ENCODE measurements at regions not wholly inside any gene's neighbourhood (a gene's known extent, or its start where the extent isn't known, plus 50 kb on each side); places are given as distances from the start of the nearest gene placed in this dataset.

GRCh38 chr9:86667307-86667706 lies 280.0 kb downstream of the GAS1 start:
- no peak for DNase-seq (ENCODE audit: low read depth in 1 of 2, low spot score in 2 of 2)
- Histone ChIP-seq H3K4me1 (replicated peaks) (no peaks in the 10 kb centered on the region), H3K4me3 (no peak overlapping the region), H3K9me3 (replicated peaks) (no peaks in the 10 kb centered on the region), H3K27me3 (replicated peaks) (peaks cover 4% of the 10 kb centered on the region), H3K36me3 (no peaks in the 10 kb centered on the region), H3K27ac (no peak overlapping the region)

GRCh38 chr9:86665416-86665815 lies 281.9 kb downstream of the GAS1 start:
- no peaks in the 10 kb centered on the region for H3K4me1 ChIP-seq (replicated peaks)
- peaks cover 2% of the 10 kb centered on the region for H3K27me3 ChIP-seq (replicated peaks)
- no peak for DNase-seq (ENCODE audit: low read depth in 1 of 2, low spot score in 2 of 2)
- H3K27ac ChIP-seq: no peak overlapping the region
- no peaks in the 10 kb centered on the region for H3K9me3 ChIP-seq (replicated peaks)
- H3K4me3 ChIP-seq: no peak overlapping the region
- no peaks in the 10 kb centered on the region for H3K36me3 ChIP-seq

- Histone ChIP-seq H3K4me1 (replicated peaks) (no peaks in the 10 kb centered on the region), H3K4me3 (no peak overlapping the region), H3K27ac (no peak overlapping the region), H3K9me3 (replicated peaks) (no peaks in the 10 kb centered on the region), H3K27me3 (replicated peaks) (no peaks in the 10 kb centered on the region; the same call in none of the 2 replicates), H3K36me3 (no peaks in the 10 kb centered on the region)
- DNase-seq (ENCODE audit: low read depth in 1 of 2, low spot score in 2 of 2): no peak
Measured at GRCh38 chr9:86664603-86665002, 282.7 kb downstream of the GAS1 start.

- Histone ChIP-seq H3K27ac (no peak overlapping the region), H3K4me1 (replicated peaks) (no peaks in the 10 kb centered on the region), H3K36me3 (no peaks in the 10 kb centered on the region), H3K27me3 (replicated peaks) (no peaks in the 10 kb centered on the region; the same call in none of the 2 replicates), H3K4me3 (no peak overlapping the region), H3K9me3 (replicated peaks) (no peaks in the 10 kb centered on the region)
- no peak for DNase-seq (ENCODE audit: low read depth in 1 of 2, low spot score in 2 of 2)
Measured at GRCh38 chr9:86663905-86664304, 283.4 kb downstream of the GAS1 start.

GRCh38 chr9:86662890-86663468 lies 284.3 kb downstream of the GAS1 start:
- no peak overlapping the region for H3K27ac ChIP-seq
- H3K4me1 ChIP-seq (replicated peaks): no peaks in the 10 kb centered on the region
- no peaks in the 10 kb centered on the region; the same call in none of the 2 replicates for H3K27me3 ChIP-seq (replicated peaks)
- H3K4me3 ChIP-seq: no peak overlapping the region
- no peaks in the 10 kb centered on the region for H3K36me3 ChIP-seq
- H3K9me3 ChIP-seq (replicated peaks): no peaks in the 10 kb centered on the region
- DNase-seq (ENCODE audit: low read depth in 1 of 2, low spot score in 2 of 2): no peak

- H3K36me3 ChIP-seq: no peaks in the 10 kb centered on the region
- no peaks in the 10 kb centered on the region for H3K4me1 ChIP-seq (replicated peaks)
- no peak for DNase-seq (ENCODE audit: low read depth in 1 of 2, low spot score in 2 of 2)
- no peaks in the 10 kb centered on the region for H3K9me3 ChIP-seq (replicated peaks)
- no peaks in the 10 kb centered on the region; the same call in none of the 2 replicates for H3K27me3 ChIP-seq (replicated peaks)
- no peak overlapping the region for H3K4me3 ChIP-seq
- no peak overlapping the region for H3K27ac ChIP-seq
Measured at GRCh38 chr9:86660146-86660943, 287.0 kb downstream of the GAS1 start.

GRCh38 chr9:86659413-86660046 lies 287.8 kb downstream of the GAS1 start:
- DNase-seq (ENCODE audit: low read depth in 1 of 2, low spot score in 2 of 2): no peak
- H3K27me3 ChIP-seq (replicated peaks): no peaks in the 10 kb centered on the region; the same call in none of the 2 replicates
- H3K9me3 ChIP-seq (replicated peaks): no peaks in the 10 kb centered on the region
- H3K4me1 ChIP-seq (replicated peaks): no peaks in the 10 kb centered on the region
- no peak overlapping the region for H3K27ac ChIP-seq
- H3K36me3 ChIP-seq: no peaks in the 10 kb centered on the region
- no peak overlapping the region for H3K4me3 ChIP-seq

- no peak overlapping the region for H3K27ac ChIP-seq
- H3K4me3 ChIP-seq: no peak overlapping the region
- H3K27me3 ChIP-seq (replicated peaks): no peaks in the 10 kb centered on the region
- H3K9me3 ChIP-seq (replicated peaks): no peaks in the 10 kb centered on the region
- H3K36me3 ChIP-seq: no peaks in the 10 kb centered on the region
- H3K4me1 ChIP-seq (replicated peaks): no peaks in the 10 kb centered on the region
- DNase-seq (ENCODE audit: low read depth in 1 of 2, low spot score in 2 of 2): no peak
Measured at GRCh38 chr9:86655147-86655546, 292.2 kb downstream of the GAS1 start.

GRCh38 chr9:86653466-86653865 lies 293.8 kb downstream of the GAS1 start:
- DNase-seq (ENCODE audit: low read depth in 1 of 2, low spot score in 2 of 2): no peak
- Histone ChIP-seq H3K9me3 (replicated peaks) (no peaks in the 10 kb centered on the region), H3K4me1 (replicated peaks) (no peaks in the 10 kb centered on the region), H3K27ac (no peak overlapping the region), H3K27me3 (replicated peaks) (no peaks in the 10 kb centered on the region), H3K36me3 (no peaks in the 10 kb centered on the region), H3K4me3 (no peak overlapping the region)

- no peaks in the 10 kb centered on the region for H3K4me1 ChIP-seq (replicated peaks)
- no peak overlapping the region for H3K4me3 ChIP-seq
- no peak overlapping the region for H3K27ac ChIP-seq
- H3K9me3 ChIP-seq (replicated peaks): no peaks in the 10 kb centered on the region
- no peaks in the 10 kb centered on the region for H3K27me3 ChIP-seq (replicated peaks)
- no peak for DNase-seq (ENCODE audit: low read depth in 1 of 2, low spot score in 2 of 2)
- no peaks in the 10 kb centered on the region for H3K36me3 ChIP-seq
Measured at GRCh38 chr9:86652736-86653135, 294.6 kb downstream of the GAS1 start.

- no peak for DNase-seq (ENCODE audit: low read depth in 1 of 2, low spot score in 2 of 2)
- Histone ChIP-seq H3K4me3 (no peak overlapping the region), H3K27ac (no peak overlapping the region), H3K9me3 (replicated peaks) (no peaks in the 10 kb centered on the region), H3K36me3 (no peaks in the 10 kb centered on the region), H3K4me1 (replicated peaks) (no peaks in the 10 kb centered on the region), H3K27me3 (replicated peaks) (no peaks in the 10 kb centered on the region)
Measured at GRCh38 chr9:86649913-86650312, 295.7 kb upstream of the TUT7 start.

GRCh38 chr9:86648828-86649170 lies 294.6 kb upstream of the TUT7 start:
- Histone ChIP-seq H3K27me3 (replicated peaks) (no peaks in the 10 kb centered on the region), H3K4me3 (no peak overlapping the region), H3K27ac (no peak overlapping the region), H3K36me3 (no peaks in the 10 kb centered on the region), H3K4me1 (replicated peaks) (no peaks in the 10 kb centered on the region), H3K9me3 (replicated peaks) (no peaks in the 10 kb centered on the region)
- DNase-seq (ENCODE audit: low read depth in 1 of 2, low spot score in 2 of 2): no peak

GRCh38 chr9:86648156-86648827 lies 294.1 kb upstream of the TUT7 start:
- Histone ChIP-seq H3K36me3 (no peaks in the 10 kb centered on the region), H3K4me3 (no peak overlapping the region), H3K9me3 (replicated peaks) (no peaks in the 10 kb centered on the region), H3K27me3 (replicated peaks) (no peaks in the 10 kb centered on the region), H3K4me1 (replicated peaks) (no peaks in the 10 kb centered on the region), H3K27ac (no peak overlapping the region)
- no peak for DNase-seq (ENCODE audit: low read depth in 1 of 2, low spot score in 2 of 2)

GRCh38 chr9:86645303-86645702 lies 291.1 kb upstream of the TUT7 start:
- Histone ChIP-seq H3K36me3 (no peaks in the 10 kb centered on the region), H3K27me3 (replicated peaks) (no peaks in the 10 kb centered on the region), H3K27ac (no peak overlapping the region), H3K4me3 (no peak overlapping the region), H3K4me1 (replicated peaks) (no peaks in the 10 kb centered on the region), H3K9me3 (replicated peaks) (no peaks in the 10 kb centered on the region)
- no peak for DNase-seq (ENCODE audit: low read depth in 1 of 2, low spot score in 2 of 2)
